HG03521 (cell line): ENCODE measurements at regions not wholly inside any gene's neighbourhood (a gene's known extent, or its start where the extent isn't known, plus 50 kb on each side); places are given as distances from the start of the nearest gene placed in this dataset.

ENCODE experiments used
- ATAC-seq: cut with Tn5 transposase; IDR thresholded peaks from one replicate; pipeline ENCODE4 v1.9.1; 2021; ENCODE audit warnings: mild to moderate bottlenecking, moderate library complexity; ENCODE audit not compliant: unreplicated experiment

- ATAC-seq, result no peak
Measured at GRCh38 chr4:112031712-112032328, 113.4 kb upstream of the FAM241A start.

GRCh38 chr4:112036886-112037285, 108.4 kb upstream of the FAM241A start:
- ATAC-seq, result no peak

GRCh38 chr4:112038861-112039260, 106.4 kb upstream of the FAM241A start:
- ATAC-seq, result no peak

GRCh38 chr4:112049119-112049518, 96.1 kb upstream of the FAM241A start:
- peak; percentile 75 for ATAC-seq

GRCh38 chr4:112053825-112054350, 91.4 kb upstream of the FAM241A start:
- no peak for ATAC-seq

DNA sequence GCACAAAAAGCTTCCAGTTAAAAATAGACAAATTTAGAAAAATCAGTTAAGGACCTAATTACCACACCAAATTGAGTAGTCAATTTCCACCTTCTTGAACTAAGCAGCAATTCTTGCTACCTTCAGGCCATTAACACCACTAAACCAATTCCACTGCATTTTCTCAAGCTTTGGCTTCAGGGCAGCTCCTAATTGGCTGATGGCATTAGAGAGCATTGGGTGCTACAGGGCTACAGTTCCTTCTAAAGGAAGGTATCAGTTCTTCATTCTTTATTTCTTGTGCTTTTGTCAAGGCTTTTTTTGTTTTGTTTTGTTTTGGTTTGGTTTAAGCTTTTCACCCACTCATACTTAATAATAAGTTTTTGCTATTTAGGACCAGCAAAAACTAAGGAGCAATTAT, 90.2 kb upstream of the FAM241A start:
- ATAC-seq, result no peak

GRCh38 chr4:112057470-112057869, 87.8 kb upstream of the FAM241A start:
- no peak for ATAC-seq

DNA sequence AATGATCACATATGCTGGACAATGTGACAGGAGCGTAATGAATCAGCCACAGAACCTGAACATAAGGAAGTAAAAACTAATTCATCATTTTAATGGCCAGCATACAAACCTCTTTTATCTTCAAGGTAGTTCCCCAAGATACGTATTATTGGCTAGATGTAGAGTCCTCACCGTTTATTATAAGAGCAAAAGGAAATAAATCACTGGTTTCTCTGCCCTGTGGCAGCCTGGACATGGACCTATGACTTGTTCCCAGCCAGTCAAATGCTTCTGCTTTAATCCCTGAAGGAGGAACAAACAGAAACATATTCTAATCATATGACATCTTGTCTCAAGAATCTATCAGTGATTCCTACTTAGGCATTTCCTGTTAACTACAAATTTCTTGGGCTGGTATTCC, 86.8 kb upstream of the FAM241A start:
- ATAC-seq, result no peak

- no peak for ATAC-seq
Measured at GRCh38 chr4:112060212-112060611, 85.0 kb upstream of the FAM241A start.

GRCh38 chr4:112061207-112061817, 83.9 kb upstream of the FAM241A start:
- no peak for ATAC-seq

DNA sequence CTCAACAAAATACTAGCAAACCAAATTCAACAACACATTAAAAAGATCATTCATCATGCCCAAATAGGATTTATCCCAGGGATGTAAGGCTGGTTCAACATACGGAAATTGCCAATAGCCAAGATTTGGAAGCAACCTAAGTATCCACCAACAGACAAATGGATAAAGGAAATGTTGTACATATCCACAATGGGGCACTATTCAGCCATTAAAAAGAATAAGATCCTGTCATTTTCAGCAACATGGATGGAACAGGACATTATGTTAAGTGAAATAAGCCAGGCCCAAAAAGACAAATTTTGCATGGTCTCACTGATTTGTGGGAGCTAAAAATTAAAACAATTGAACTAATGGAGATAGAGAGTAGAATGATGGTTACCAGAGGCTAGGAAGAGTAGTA, 82.0 kb upstream of the FAM241A start:
- no peak for ATAC-seq

- no peak for ATAC-seq
Measured at GRCh38 chr4:112069110-112069509, 76.1 kb upstream of the FAM241A start.

DNA sequence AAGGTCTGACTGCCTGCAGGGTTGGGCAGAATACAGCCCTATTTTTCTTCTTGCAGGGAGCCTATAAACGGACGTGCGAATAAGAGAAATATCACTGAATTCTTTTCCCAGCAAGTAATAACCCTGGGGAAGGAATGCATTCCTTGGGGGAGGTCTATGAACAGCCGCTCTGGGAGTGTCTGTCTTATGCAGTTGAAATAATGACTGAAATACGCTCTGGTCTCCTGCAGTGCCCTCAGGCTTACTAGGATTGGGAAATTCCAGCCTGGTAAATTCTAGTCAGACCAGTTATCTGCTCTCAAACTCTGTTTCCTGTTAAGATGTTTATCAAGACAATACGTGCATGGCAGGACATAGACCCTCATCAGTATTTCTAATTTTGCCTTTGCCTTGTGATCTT, 72.1 kb upstream of the FAM241A start:
- ATAC-seq, result no peak

- peak; percentile 79 for ATAC-seq
Measured at GRCh38 chr4:112075129-112075753, 70.0 kb upstream of the FAM241A start.

DNA sequence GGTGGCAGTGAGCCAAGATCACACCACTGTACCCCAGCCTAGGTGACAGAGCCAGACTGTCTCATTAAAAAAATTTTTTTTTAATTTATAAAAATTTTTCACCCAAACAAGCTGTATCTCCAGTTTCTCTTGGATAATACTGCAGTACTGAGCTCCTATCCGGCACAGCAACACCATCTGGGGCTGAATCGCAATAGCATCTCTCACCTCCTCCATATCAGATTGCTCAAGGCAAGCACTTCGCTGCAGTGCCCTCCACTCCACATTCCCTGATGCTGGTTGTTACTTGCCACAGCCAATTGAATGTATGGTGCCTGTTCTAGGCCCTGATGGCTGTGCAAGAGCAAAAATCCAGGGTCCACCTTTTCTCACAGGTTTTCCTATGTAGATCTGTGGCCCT, 69.3 kb upstream of the FAM241A start:
- ATAC-seq, result no peak

DNA sequence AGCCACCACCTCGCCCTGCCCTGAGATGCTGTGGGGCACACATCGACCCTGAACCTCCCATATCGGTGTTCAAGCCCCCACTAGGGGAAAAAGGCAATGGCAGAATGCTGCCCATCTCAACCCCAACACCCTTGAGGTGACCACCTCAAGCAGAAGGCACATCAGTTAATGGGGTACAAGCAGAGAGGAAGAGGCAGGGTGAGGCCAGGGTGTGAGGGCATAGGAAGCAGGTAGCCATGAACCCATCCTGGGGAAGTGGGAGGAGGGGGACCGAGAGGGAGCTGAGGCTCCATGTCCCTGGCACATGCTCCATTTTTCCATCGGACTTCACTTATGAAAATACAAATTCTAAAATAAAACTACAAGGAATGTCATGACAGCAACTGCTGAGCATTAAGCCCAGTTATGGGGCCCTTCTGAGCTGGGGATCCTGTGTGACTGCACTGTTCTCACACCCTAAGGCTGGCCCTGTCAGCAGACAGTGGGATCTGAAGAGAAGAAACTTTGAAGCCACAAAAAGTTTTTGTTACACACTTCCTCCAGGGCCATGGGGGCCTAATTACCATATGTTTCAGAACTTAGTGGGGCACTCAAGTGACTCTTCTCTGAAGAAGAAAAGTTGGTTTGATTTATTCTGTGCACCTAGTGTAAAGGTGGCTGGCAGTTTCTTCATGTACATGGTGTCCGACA, 68.2 kb upstream of the FAM241A start:
- no peak for ATAC-seq

- no peak for ATAC-seq
Measured at GRCh38 chr4:112077743-112078142, 67.5 kb upstream of the FAM241A start.

DNA sequence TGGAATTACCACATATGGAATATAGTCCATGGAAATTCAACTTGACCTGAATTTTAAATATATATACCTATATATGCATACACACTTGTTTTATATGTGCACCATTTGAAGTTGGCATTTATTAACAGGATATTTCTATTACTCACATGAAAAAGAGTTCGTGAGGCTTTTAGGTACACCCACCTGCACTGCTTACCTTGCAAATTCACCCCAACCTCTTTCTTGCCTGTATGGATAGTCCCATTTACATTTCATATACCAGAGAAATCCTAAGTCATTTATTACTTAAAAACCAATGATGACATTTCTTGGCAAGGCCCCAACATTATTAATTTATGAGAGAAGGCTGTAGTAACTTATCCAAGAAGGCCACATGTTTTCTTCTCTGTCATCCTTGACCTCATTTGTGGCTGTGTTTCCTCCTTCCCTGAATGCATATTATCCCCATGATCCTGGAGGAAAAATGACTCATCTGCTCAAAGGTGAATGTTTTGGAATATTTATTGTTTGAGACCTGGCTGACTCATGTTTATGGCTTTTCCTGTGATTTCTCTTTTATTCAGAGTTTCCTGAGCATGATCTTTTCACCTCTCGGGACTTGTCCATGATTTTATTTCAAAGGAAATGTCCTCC, 62.2 kb upstream of the FAM241A start:
- no peak for ATAC-seq

GRCh38 chr4:112083587-112084347, 61.5 kb upstream of the FAM241A start:
- ATAC-seq, result no peak
